ENCODE measurements at regions not wholly inside any gene's neighbourhood (a gene's known extent, or its start where the extent isn't known, plus 50 kb on each side); places are given as distances from the start of the nearest gene placed in this dataset.
"Not testable (repeated sequence)": the region's sequence is repeated elsewhere in the genome, so short reads cannot be mapped to it uniquely, and the experiment has no call there.

- not testable (repeated sequence) for H3K9me3 ChIP-seq (ENCODE audit: control insufficient read depth, low read depth, low read length); H3K27me3 ChIP-seq (ENCODE audit: control insufficient read depth, insufficient read depth, low read length); H3K36me3 ChIP-seq (ENCODE audit: control insufficient read depth, insufficient read depth, low read length); H3K27ac ChIP-seq (ENCODE audit: low read length); H3K4me1 ChIP-seq (ENCODE audit: control insufficient read depth, insufficient read depth, low read length)
- WGBS (ENCODE audit: insufficient coverage, low lambda C conversion rate): no CpG with 5 or more reads among the region's 62 CpGs
- DNase-seq: peak in 1 of 2 donors; percentile 32
- H3K4me3 ChIP-seq (ENCODE audit: low read length): peak overlapping the region; percentile 23
Measured at GRCh38 chr1:143905214-143906179, 66.3 kb downstream of the FAM72C start.

- H3K4me3 ChIP-seq (ENCODE audit: low read length): peak overlapping the region; percentile 16
- not testable (repeated sequence) for H3K27ac ChIP-seq (ENCODE audit: low read length)
Measured at GRCh38 chr1:143904622-143904979, 67.2 kb downstream of the FAM72C start.

GRCh38 chr1:143903899-143904621, 67.7 kb downstream of the FAM72C start:
- not testable (repeated sequence) for H3K27me3 ChIP-seq (ENCODE audit: control insufficient read depth, insufficient read depth, low read length); H3K36me3 ChIP-seq (ENCODE audit: control insufficient read depth, insufficient read depth, low read length); H3K4me1 ChIP-seq (ENCODE audit: control insufficient read depth, insufficient read depth, low read length); H3K9me3 ChIP-seq (ENCODE audit: control insufficient read depth, low read depth, low read length); H3K27ac ChIP-seq (ENCODE audit: low read length)
- DNase-seq: peak; percentile 2 to 38
- WGBS (ENCODE audit: insufficient coverage, low lambda C conversion rate): no CpG with 5 or more reads among the region's 48 CpGs
- peak overlapping the region; percentile 16 for H3K4me3 ChIP-seq (ENCODE audit: low read length)

More at GRCh38 chr1:143904622-143904979, 67.2 kb downstream of the FAM72C start:
- H3K27me3 ChIP-seq (ENCODE audit: control insufficient read depth, insufficient read depth, low read length); H3K4me1 ChIP-seq (ENCODE audit: control insufficient read depth, insufficient read depth, low read length); H3K36me3 ChIP-seq (ENCODE audit: control insufficient read depth, insufficient read depth, low read length); H3K9me3 ChIP-seq (ENCODE audit: control insufficient read depth, low read depth, low read length); DNase-seq: not testable (repeated sequence)
- no CpG with 5 or more reads among the region's 12 CpGs for WGBS (ENCODE audit: insufficient coverage, low lambda C conversion rate)

- H3K36me3 ChIP-seq (ENCODE audit: control insufficient read depth, insufficient read depth, low read length); DNase-seq; H3K9me3 ChIP-seq (ENCODE audit: control insufficient read depth, low read depth, low read length); H3K27ac ChIP-seq (ENCODE audit: low read length); H3K27me3 ChIP-seq (ENCODE audit: control insufficient read depth, insufficient read depth, low read length); H3K4me3 ChIP-seq (ENCODE audit: low read length); H3K4me1 ChIP-seq (ENCODE audit: control insufficient read depth, insufficient read depth, low read length): not testable (repeated sequence)
- no CpG with 5 or more reads among the region's 1 CpG for WGBS (ENCODE audit: insufficient coverage, low lambda C conversion rate)
Measured at GRCh38 chr1:143896377-143896776, 75.4 kb downstream of the FAM72C start.

GRCh38 chr1:143884932-143885574, 86.7 kb downstream of the FAM72C start:
- not testable (repeated sequence) for H3K4me3 ChIP-seq (ENCODE audit: low read length); H3K4me1 ChIP-seq (ENCODE audit: control insufficient read depth, insufficient read depth, low read length); H3K27me3 ChIP-seq (ENCODE audit: control insufficient read depth, insufficient read depth, low read length); H3K36me3 ChIP-seq (ENCODE audit: control insufficient read depth, insufficient read depth, low read length); H3K9me3 ChIP-seq (ENCODE audit: control insufficient read depth, low read depth, low read length); H3K27ac ChIP-seq (ENCODE audit: low read length)
- peak; percentile 35 to 53 for DNase-seq
- no CpG with 5 or more reads among the region's 53 CpGs for WGBS (ENCODE audit: insufficient coverage, low lambda C conversion rate)

GRCh38 chr1:143884532-143884931, 87.3 kb downstream of the FAM72C start:
- not testable (repeated sequence) for H3K27ac ChIP-seq (ENCODE audit: low read length); H3K9me3 ChIP-seq (ENCODE audit: control insufficient read depth, low read depth, low read length); H3K36me3 ChIP-seq (ENCODE audit: control insufficient read depth, insufficient read depth, low read length); DNase-seq; H3K4me1 ChIP-seq (ENCODE audit: control insufficient read depth, insufficient read depth, low read length); H3K4me3 ChIP-seq (ENCODE audit: low read length); H3K27me3 ChIP-seq (ENCODE audit: control insufficient read depth, insufficient read depth, low read length)
- WGBS (ENCODE audit: insufficient coverage, low lambda C conversion rate): no CpG with 5 or more reads among the region's 38 CpGs

- WGBS (ENCODE audit: insufficient coverage, low lambda C conversion rate): no CpG with 5 or more reads among the region's 4 CpGs
- H3K27me3 ChIP-seq (ENCODE audit: control insufficient read depth, insufficient read depth, low read length); H3K27ac ChIP-seq (ENCODE audit: low read length); H3K9me3 ChIP-seq (ENCODE audit: control insufficient read depth, low read depth, low read length); DNase-seq; H3K4me1 ChIP-seq (ENCODE audit: control insufficient read depth, insufficient read depth, low read length); H3K36me3 ChIP-seq (ENCODE audit: control insufficient read depth, insufficient read depth, low read length); H3K4me3 ChIP-seq (ENCODE audit: low read length): not testable (repeated sequence)
Measured at GRCh38 chr1:143879757-143880536, 91.8 kb downstream of the FAM72C start.

- no CpG with 5 or more reads among the region's 5 CpGs for WGBS (ENCODE audit: insufficient coverage, low lambda C conversion rate)
- not testable (repeated sequence) for H3K27me3 ChIP-seq (ENCODE audit: control insufficient read depth, insufficient read depth, low read length); H3K9me3 ChIP-seq (ENCODE audit: control insufficient read depth, low read depth, low read length); H3K4me1 ChIP-seq (ENCODE audit: control insufficient read depth, insufficient read depth, low read length); DNase-seq; H3K4me3 ChIP-seq (ENCODE audit: low read length); H3K27ac ChIP-seq (ENCODE audit: low read length); H3K36me3 ChIP-seq (ENCODE audit: control insufficient read depth, insufficient read depth, low read length)
Measured at GRCh38 chr1:143875947-143876346, 95.8 kb downstream of the FAM72C start.

- H3K4me3 ChIP-seq (ENCODE audit: low read length); H3K36me3 ChIP-seq (ENCODE audit: control insufficient read depth, insufficient read depth, low read length); H3K4me1 ChIP-seq (ENCODE audit: control insufficient read depth, insufficient read depth, low read length); H3K9me3 ChIP-seq (ENCODE audit: control insufficient read depth, low read depth, low read length); H3K27me3 ChIP-seq (ENCODE audit: control insufficient read depth, insufficient read depth, low read length); H3K27ac ChIP-seq (ENCODE audit: low read length); DNase-seq: not testable (repeated sequence)
- no CpG with 5 or more reads among the region's 2 CpGs for WGBS (ENCODE audit: insufficient coverage, low lambda C conversion rate)
Measured at GRCh38 chr1:143874625-143875024, 97.2 kb downstream of the FAM72C start.

- H3K4me1 ChIP-seq (ENCODE audit: control insufficient read depth, insufficient read depth, low read length); H3K4me3 ChIP-seq (ENCODE audit: low read length); H3K9me3 ChIP-seq (ENCODE audit: control insufficient read depth, low read depth, low read length); H3K36me3 ChIP-seq (ENCODE audit: control insufficient read depth, insufficient read depth, low read length); DNase-seq; H3K27ac ChIP-seq (ENCODE audit: low read length); H3K27me3 ChIP-seq (ENCODE audit: control insufficient read depth, insufficient read depth, low read length): not testable (repeated sequence)
- WGBS (ENCODE audit: insufficient coverage, low lambda C conversion rate): no CpG with 5 or more reads among the region's 5 CpGs
Measured at GRCh38 chr1:143873650-143874049, 98.1 kb downstream of the FAM72C start.
